ENCODE measurements at regions not wholly inside any gene's neighbourhood (a gene's known extent, or its start where the extent isn't known, plus 50 kb on each side); places are given as distances from the start of the nearest gene placed in this dataset.

- TF ChIP-seq, protein P1, sequence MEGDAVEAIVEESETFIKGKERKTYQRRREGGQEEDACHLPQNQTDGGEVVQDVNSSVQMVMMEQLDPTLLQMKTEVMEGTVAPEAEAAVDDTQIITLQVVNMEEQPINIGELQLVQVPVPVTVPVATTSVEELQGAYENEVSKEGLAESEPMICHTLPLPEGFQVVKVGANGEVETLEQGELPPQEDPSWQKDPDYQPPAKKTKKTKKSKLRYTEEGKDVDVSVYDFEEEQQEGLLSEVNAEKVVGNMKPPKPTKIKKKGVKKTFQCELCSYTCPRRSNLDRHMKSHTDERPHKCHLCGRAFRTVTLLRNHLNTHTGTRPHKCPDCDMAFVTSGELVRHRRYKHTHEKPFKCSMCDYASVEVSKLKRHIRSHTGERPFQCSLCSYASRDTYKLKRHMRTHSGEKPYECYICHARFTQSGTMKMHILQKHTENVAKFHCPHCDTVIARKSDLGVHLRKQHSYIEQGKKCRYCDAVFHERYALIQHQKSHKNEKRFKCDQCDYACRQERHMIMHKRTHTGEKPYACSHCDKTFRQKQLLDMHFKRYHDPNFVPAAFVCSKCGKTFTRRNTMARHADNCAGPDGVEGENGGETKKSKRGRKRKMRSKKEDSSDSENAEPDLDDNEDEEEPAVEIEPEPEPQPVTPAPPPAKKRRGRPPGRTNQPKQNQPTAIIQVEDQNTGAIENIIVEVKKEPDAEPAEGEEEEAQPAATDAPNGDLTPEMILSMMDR (conservative IDR thresholded peaks at IDR 0.05; ENCODE audit: low read depth in 2 of 2), result no peak
- TF ChIP-seq EZH2phosphoT487 (IDR thresholded peaks at IDR 0.05; ENCODE audit: unreplicated experiment), result no peak
- no peak for TF ChIP-seq EZH2 (IDR thresholded peaks at IDR 0.05; ENCODE audit: low read depth, unreplicated experiment)
These were observed 129.5 kb upstream of the GAS1 start for GRCh38 chr9:87076825-87077224.
